ENCODE measurements at regions not wholly inside any gene's neighbourhood (a gene's known extent, or its start where the extent isn't known, plus 50 kb on each side); places are given as distances from the start of the nearest gene placed in this dataset.

- Mint-ChIP-seq H3K9me3 (no peaks in the 10 kb centered on the region), H3K4me3 (no peak overlapping the region), H3K27me3 (ENCODE audit: low read depth) (peaks cover 18% of the 10 kb centered on the region), H3K36me3 (ENCODE audit: insufficient read depth) (no peaks in the 10 kb centered on the region), H3K4me1 (ENCODE audit: low read depth) (peaks cover 11% of the 10 kb centered on the region)
- DNase-seq (no peak), ATAC-seq (peak in 1 of 2 donors; percentile 7)
These were observed 175.6 kb downstream of the BMP7 start for GRCh38 chr20:57090590-57091560.

- Mint-ChIP-seq H3K36me3 (ENCODE audit: insufficient read depth) (no peaks in the 10 kb centered on the region), H3K9me3 (no peaks in the 10 kb centered on the region), H3K4me1 (ENCODE audit: low read depth) (peaks cover 11% of the 10 kb centered on the region), H3K4me3 (no peak overlapping the region), H3K27me3 (ENCODE audit: low read depth) (peaks cover 15% of the 10 kb centered on the region)
- DNase-seq (no peak), ATAC-seq (peak; percentile 11 to 28)
These were observed 174.7 kb downstream of the BMP7 start for GRCh38 chr20:57091748-57092111.

GRCh38 chr20:57092112-57092899 is 174.1 kb downstream of the BMP7 start:
- Mint-ChIP-seq H3K36me3 (ENCODE audit: insufficient read depth) (no peaks in the 10 kb centered on the region), H3K4me1 (ENCODE audit: low read depth) (peaks cover 11% of the 10 kb centered on the region), H3K27me3 (ENCODE audit: low read depth) (peaks cover 16% of the 10 kb centered on the region), H3K9me3 (no peaks in the 10 kb centered on the region), H3K4me3 (no peak overlapping the region)
- ATAC-seq (peak; percentile 77 to 78), DNase-seq (peak; percentile 38)

GRCh38 chr20:57092900-57093530 is 173.4 kb downstream of the BMP7 start:
- peaks cover 12% of the 10 kb centered on the region for H3K27me3 Mint-ChIP-seq (ENCODE audit: low read depth)
- H3K36me3 Mint-ChIP-seq (ENCODE audit: insufficient read depth): no peaks in the 10 kb centered on the region
- H3K9me3 Mint-ChIP-seq: no peaks in the 10 kb centered on the region
- H3K4me3 Mint-ChIP-seq: no peak overlapping the region
- peaks cover 11% of the 10 kb centered on the region for H3K4me1 Mint-ChIP-seq (ENCODE audit: low read depth)
- DNase-seq (no peak), ATAC-seq (no peak)

- Mint-ChIP-seq H3K4me1 (ENCODE audit: low read depth) (peaks cover 11% of the 10 kb centered on the region), H3K27me3 (ENCODE audit: low read depth) (peaks cover 16% of the 10 kb centered on the region), H3K9me3 (no peaks in the 10 kb centered on the region), H3K4me3 (no peak overlapping the region), H3K36me3 (ENCODE audit: insufficient read depth) (no peaks in the 10 kb centered on the region)
- ATAC-seq (no peak), DNase-seq (no peak)
These were observed 172.7 kb downstream of the BMP7 start for GRCh38 chr20:57093766-57094165.

- ATAC-seq (no peak), DNase-seq (no peak)
- peaks cover 11% of the 10 kb centered on the region for H3K4me1 Mint-ChIP-seq (ENCODE audit: low read depth)
- no peak overlapping the region for H3K4me3 Mint-ChIP-seq
- no peaks in the 10 kb centered on the region for H3K9me3 Mint-ChIP-seq
- H3K36me3 Mint-ChIP-seq (ENCODE audit: insufficient read depth): no peaks in the 10 kb centered on the region
- H3K27me3 Mint-ChIP-seq (ENCODE audit: low read depth): peaks cover 16% of the 10 kb centered on the region
These were observed 172.1 kb downstream of the BMP7 start for GRCh38 chr20:57094252-57094891.

GRCh38 chr20:57094991-57095390 is 171.4 kb downstream of the BMP7 start:
- Mint-ChIP-seq H3K36me3 (ENCODE audit: insufficient read depth) (no peaks in the 10 kb centered on the region), H3K4me1 (ENCODE audit: low read depth) (peaks cover 11% of the 10 kb centered on the region), H3K9me3 (no peaks in the 10 kb centered on the region), H3K4me3 (no peak overlapping the region), H3K27me3 (ENCODE audit: low read depth) (peaks cover 16% of the 10 kb centered on the region)
- DNase-seq: no peak
- ATAC-seq: no peak

- Mint-ChIP-seq H3K4me3 (no peak overlapping the region), H3K27me3 (ENCODE audit: low read depth) (peaks cover 16% of the 10 kb centered on the region), H3K4me1 (ENCODE audit: low read depth) (peaks cover 11% of the 10 kb centered on the region), H3K9me3 (no peaks in the 10 kb centered on the region), H3K36me3 (ENCODE audit: insufficient read depth) (no peaks in the 10 kb centered on the region)
- no peak for ATAC-seq
- no peak for DNase-seq
These were observed 171.0 kb downstream of the BMP7 start for GRCh38 chr20:57095426-57095825.

- Mint-ChIP-seq H3K4me1 (ENCODE audit: low read depth) (peaks cover under 1% of the 10 kb centered on the region), H3K4me3 (no peak overlapping the region), H3K36me3 (ENCODE audit: insufficient read depth) (no peaks in the 10 kb centered on the region), H3K9me3 (no peaks in the 10 kb centered on the region), H3K27me3 (ENCODE audit: low read depth) (peaks cover 16% of the 10 kb centered on the region)
- DNase-seq: no peak
- no peak for ATAC-seq
These were observed 169.1 kb downstream of the BMP7 start for GRCh38 chr20:57097245-57097915.

- H3K36me3 Mint-ChIP-seq (ENCODE audit: insufficient read depth): no peaks in the 10 kb centered on the region
- no peak overlapping the region for H3K4me3 Mint-ChIP-seq
- ATAC-seq (no peak), DNase-seq (no peak)
- H3K4me1 Mint-ChIP-seq (ENCODE audit: low read depth): no peaks in the 10 kb centered on the region
- peaks cover 10% of the 10 kb centered on the region for H3K27me3 Mint-ChIP-seq (ENCODE audit: low read depth)
- no peaks in the 10 kb centered on the region for H3K9me3 Mint-ChIP-seq
These were observed 164.3 kb downstream of the BMP7 start for GRCh38 chr20:57102160-57102559.

GRCh38 chr20:57102566-57102965 is 163.9 kb downstream of the BMP7 start:
- ATAC-seq (no peak), DNase-seq (no peak)
- Mint-ChIP-seq H3K27me3 (ENCODE audit: low read depth) (peaks cover 8% of the 10 kb centered on the region), H3K36me3 (ENCODE audit: insufficient read depth) (no peaks in the 10 kb centered on the region), H3K9me3 (no peaks in the 10 kb centered on the region), H3K4me3 (no peak overlapping the region), H3K4me1 (ENCODE audit: low read depth) (no peaks in the 10 kb centered on the region)

- H3K4me3 Mint-ChIP-seq: no peak overlapping the region
These were observed 163.2 kb downstream of the BMP7 start for GRCh38 chr20:57103146-57103800.

GRCh38 chr20:57104113-57104512 is 162.3 kb downstream of the BMP7 start:
- ATAC-seq: no peak
- H3K4me3 Mint-ChIP-seq: no peak overlapping the region
- H3K9me3 Mint-ChIP-seq: no peaks in the 10 kb centered on the region
- H3K27me3 Mint-ChIP-seq (ENCODE audit: low read depth): no peaks in the 10 kb centered on the region
- no peaks in the 10 kb centered on the region for H3K36me3 Mint-ChIP-seq (ENCODE audit: insufficient read depth)
- H3K4me1 Mint-ChIP-seq (ENCODE audit: low read depth): no peaks in the 10 kb centered on the region
- no peak for DNase-seq

More at GRCh38 chr20:57103146-57103800, 163.2 kb downstream of the BMP7 start:
- H3K4me1 Mint-ChIP-seq (ENCODE audit: low read depth): no peaks in the 10 kb centered on the region
- no peaks in the 10 kb centered on the region for H3K9me3 Mint-ChIP-seq
- DNase-seq: no peak
- peaks cover 5% of the 10 kb centered on the region for H3K27me3 Mint-ChIP-seq (ENCODE audit: low read depth)
- ATAC-seq: no peak
- no peaks in the 10 kb centered on the region for H3K36me3 Mint-ChIP-seq (ENCODE audit: insufficient read depth)
